Type B pancreatic cell (in vitro differentiated cells): ENCODE measurements at regions not wholly inside any gene's neighbourhood (a gene's known extent, or its start where the extent isn't known, plus 50 kb on each side); places are given as distances from the start of the nearest gene placed in this dataset.

Source experiments
- DNase-seq: peaks from one replicate; pipeline ENCODE4 v3.0.0; 2021; ENCODE audit warnings: mixed read lengths; ENCODE audit not compliant: unreplicated experiment; ENCODE audit errors: extremely low spot score
- H3K27ac Mint-ChIP-seq: 2 replicates; pipeline ENCODE4 v1.8.0; 2021; ENCODE audit warnings: mild to moderate bottlenecking, mixed read lengths
- H3K27me3 Mint-ChIP-seq: 2 replicates; pipeline ENCODE4 v1.8.0; 2021; ENCODE audit warnings: mixed read lengths
- H3K36me3 Mint-ChIP-seq: 2 replicates; pipeline ENCODE4 v1.8.0; 2021; ENCODE audit warnings: mixed read lengths
- H3K4me1 Mint-ChIP-seq: one replicate; pipeline ENCODE4 v1.8.0; 2021; ENCODE audit warnings: mixed read lengths; ENCODE audit not compliant: unreplicated experiment
- H3K4me3 Mint-ChIP-seq: 2 replicates; pipeline ENCODE4 v1.8.0; 2021; ENCODE audit warnings: mild to moderate bottlenecking, mixed read lengths
- H3K9me3 Mint-ChIP-seq: 2 replicates; pipeline ENCODE4 v1.8.0; 2021; ENCODE audit warnings: mixed read lengths
- CTCF ChIP-seq: fragments of 200-600 bp; sonication (generic); conservative IDR thresholded peaks from 2 replicates; pipeline ENCODE4 v1.5.0; 2021; ENCODE audit warnings: antibody characterized with exemption, mild to moderate bottlenecking

- no peak overlapping the region for H3K4me3 Mint-ChIP-seq
- H3K27me3 Mint-ChIP-seq: peaks cover 74% of the 10 kb centered on the region
- no peak for DNase-seq
- no peak for TF ChIP-seq CTCF
- H3K4me1 Mint-ChIP-seq: peaks cover 5% of the 10 kb centered on the region
- H3K27ac Mint-ChIP-seq: no peak overlapping the region
- no peaks in the 10 kb centered on the region for H3K36me3 Mint-ChIP-seq
- no peaks in the 10 kb centered on the region for H3K9me3 Mint-ChIP-seq
These were observed 191.2 kb upstream of the PDE10A start for GRCh38 chr6:165854061-165854862.

- Mint-ChIP-seq H3K9me3 (no peaks in the 10 kb centered on the region), H3K4me3 (no peak overlapping the region), H3K27me3 (peaks cover 70% of the 10 kb centered on the region), H3K27ac (no peak overlapping the region), H3K4me1 (peaks cover 5% of the 10 kb centered on the region), H3K36me3 (no peaks in the 10 kb centered on the region)
- no peak for TF ChIP-seq CTCF
- no peak for DNase-seq
These were observed 189.6 kb upstream of the PDE10A start for GRCh38 chr6:165852676-165853075.

GRCh38 chr6:165850434-165851019 is 187.5 kb upstream of the PDE10A start:
- no peaks in the 10 kb centered on the region for H3K36me3 Mint-ChIP-seq
- H3K9me3 Mint-ChIP-seq: no peaks in the 10 kb centered on the region
- peaks cover 65% of the 10 kb centered on the region for H3K27me3 Mint-ChIP-seq
- H3K27ac Mint-ChIP-seq: no peak overlapping the region
- TF ChIP-seq CTCF: peak; percentile 100
- H3K4me1 Mint-ChIP-seq: peaks cover 14% of the 10 kb centered on the region
- H3K4me3 Mint-ChIP-seq: peak overlapping the region; percentile 26
- DNase-seq: no peak

GRCh38 chr6:165849534-165850430 is 186.7 kb upstream of the PDE10A start:
- no peak overlapping the region for H3K27ac Mint-ChIP-seq

More at GRCh38 chr6:165849534-165850430, 186.7 kb upstream of the PDE10A start:
- Mint-ChIP-seq H3K9me3 (no peaks in the 10 kb centered on the region), H3K27me3 (peaks cover 68% of the 10 kb centered on the region), H3K4me1 (peaks cover 21% of the 10 kb centered on the region), H3K36me3 (no peaks in the 10 kb centered on the region), H3K4me3 (peak overlapping the region; percentile 26)
- no peak for TF ChIP-seq CTCF
- no peak for DNase-seq
